Activated CD4-positive, alpha-beta T cell treated with anti-CD3 and anti-CD28 coated beads, Interleukin-2, amount 50 U/mL, for 1 hour (primary cell): ENCODE measurements at regions not wholly inside any gene's neighbourhood (a gene's known extent, or its start where the extent isn't known, plus 50 kb on each side); places are given as distances from the start of the nearest gene placed in this dataset.

Experiments used
- DNase-seq: peaks from one replicate; pipeline ENCODE4 v3.0.0-alpha.2; 2020

- no peak for DNase-seq
Observed at GRCh38 chr15:93469994-93470393, 381.0 kb upstream of the RGMA start.

- DNase-seq = no peak
Observed at GRCh38 chr15:93467337-93467736, 378.3 kb upstream of the RGMA start.

GRCh38 chr15:93466380-93466779, 377.4 kb upstream of the RGMA start:
- no peak for DNase-seq

- no peak for DNase-seq
Observed at GRCh38 chr15:93462690-93463089, 373.7 kb upstream of the RGMA start.

GRCh38 chr15:93460717-93461116, 371.7 kb upstream of the RGMA start:
- no peak for DNase-seq

- DNase-seq = no peak
Observed at GRCh38 chr15:93459396-93459795, 370.4 kb upstream of the RGMA start.

- DNase-seq = no peak
Observed at GRCh38 chr15:93458597-93458996, 369.6 kb upstream of the RGMA start.

- no peak for DNase-seq
Observed at GRCh38 chr15:93454788-93455187, 365.8 kb upstream of the RGMA start.

- no peak for DNase-seq
Observed at GRCh38 chr15:93452537-93453211, 363.7 kb upstream of the RGMA start.

- no peak for DNase-seq
Observed at GRCh38 chr15:93451822-93452221, 362.8 kb upstream of the RGMA start.

GRCh38 chr15:93451265-93451664, 362.3 kb upstream of the RGMA start:
- no peak for DNase-seq

- no peak for DNase-seq
Observed at GRCh38 chr15:93449798-93450197, 360.8 kb upstream of the RGMA start.

- DNase-seq = no peak
Observed at GRCh38 chr15:93438310-93438709, 349.3 kb upstream of the RGMA start.

- DNase-seq = no peak
Observed at GRCh38 chr15:93432474-93432873, 343.5 kb upstream of the RGMA start.

- DNase-seq = no peak
Observed at GRCh38 chr15:93428807-93429351, 339.9 kb upstream of the RGMA start.

- DNase-seq = no peak
Observed at GRCh38 chr15:93428150-93428549, 339.1 kb upstream of the RGMA start.

GRCh38 chr15:93424131-93424530, 335.1 kb upstream of the RGMA start:
- DNase-seq = no peak

- no peak for DNase-seq
Observed at GRCh38 chr15:93422476-93422875, 333.5 kb upstream of the RGMA start.

GRCh38 chr15:93420477-93420876, 331.5 kb upstream of the RGMA start:
- no peak for DNase-seq

- DNase-seq = no peak
Observed at GRCh38 chr15:93420050-93420452, 331.0 kb upstream of the RGMA start.

- DNase-seq = no peak
Observed at GRCh38 chr15:93418566-93418965, 329.6 kb upstream of the RGMA start.

- DNase-seq = no peak
Observed at GRCh38 chr15:93417631-93418030, 328.6 kb upstream of the RGMA start.

- DNase-seq = no peak
Observed at GRCh38 chr15:93417156-93417555, 328.1 kb upstream of the RGMA start.

- no peak for DNase-seq
Observed at GRCh38 chr15:93415576-93415975, 326.6 kb upstream of the RGMA start.

GRCh38 chr15:93414576-93415231, 325.7 kb upstream of the RGMA start:
- no peak for DNase-seq
